PC-9 (cell line): ENCODE measurements at regions not wholly inside any gene's neighbourhood (a gene's known extent, or its start where the extent isn't known, plus 50 kb on each side); places are given as distances from the start of the nearest gene placed in this dataset.

Source experiments
- BruUV-seq: library from RNA; stranded (reverse); fragments of 400-500 nt; replicated peaks from 2 replicates; lab custom pipeline; 2021; lab: Mats Ljungman, UMichigan
- CTCF ChIA-PET: fragments of 300-600 bp; sonication (Branson Sonifier 250); formaldehyde crosslinking; loops from one replicate; lab custom pipeline; 2022; ENCODE audit warnings: antibody characterized with exemption; lab: Charles Lee
- POLR2A ChIA-PET: fragments of 300-600 bp; sonication (Branson Sonifier 250); formaldehyde crosslinking; loops from one replicate; lab custom pipeline; 2022; ENCODE audit warnings: antibody characterized with exemption; ENCODE audit not compliant: unreplicated experiment; lab: Charles Lee
- DNase-seq, 2 experiments: peaks; one replicate each; pipeline versions ENCODE4 v3.0.0 to v3.0.0-alpha.2; 2015 to 2022; ENCODE audit warnings: mixed read lengths in 1 of 2
- H2AFZ ChIP-seq: fragments of 200-600 bp; sonication (generic); 2 replicates; pipeline ENCODE4 v1.8.1; 2017; ENCODE audit warnings: antibody characterized with exemption
- H3F3A ChIP-seq: fragments of 200-600 bp; sonication (generic); 2 replicates; pipeline ENCODE4 v1.8.1; 2017; ENCODE audit warnings: antibody characterized with exemption, mild to moderate bottlenecking, low read depth; ENCODE audit not compliant: insufficient read depth
- H3K27ac ChIP-seq: fragments of 200-600 bp; sonication (generic); 2 replicates; pipeline ENCODE4 v1.6.1; 2016; ENCODE audit warnings: mixed run types
- H3K27me3 ChIP-seq: fragments of 200-600 bp; sonication (generic); 2 replicates; pipeline ENCODE4 v1.6.1; 2016; ENCODE audit warnings: low read depth, mixed run types; ENCODE audit not compliant: insufficient read depth
- H3K36me3 ChIP-seq: fragments of 200-600 bp; sonication (generic); 2 replicates; pipeline ENCODE4 v1.6.1; 2016; ENCODE audit warnings: low read depth, mixed run types
- H3K4me1 ChIP-seq: fragments of 200-600 bp; sonication (generic); replicated peaks from 2 replicates; pipeline ENCODE4 v1.6.1; 2016; ENCODE audit warnings: mixed run types; ENCODE audit not compliant: insufficient read depth
- H3K4me2 ChIP-seq: fragments of 200-600 bp; sonication (generic); 2 replicates; pipeline ENCODE4 v1.6.1; 2017; ENCODE audit warnings: mixed run types
- H3K4me3 ChIP-seq: fragments of 200-600 bp; sonication (generic); 2 replicates; pipeline ENCODE4 v1.6.1; 2016; ENCODE audit warnings: mixed run types
- H3K79me2 ChIP-seq: fragments of 200-600 bp; sonication (generic); 2 replicates; pipeline ENCODE4 v1.6.1; 2017; ENCODE audit warnings: low read depth, mixed run types
- H3K9me2 ChIP-seq: fragments of 200-600 bp; sonication (generic); 2 replicates; pipeline ENCODE4 v1.8.1; 2017; ENCODE audit warnings: mild to moderate bottlenecking; ENCODE audit not compliant: insufficient read depth
- H3K9me3 ChIP-seq: fragments of 200-600 bp; sonication (generic); 2 replicates; pipeline ENCODE4 v1.8.1; 2016; ENCODE audit warnings: low read depth; ENCODE audit not compliant: insufficient read depth
- H4K20me1 ChIP-seq: fragments of 200-600 bp; sonication (generic); 2 replicates; pipeline ENCODE4 v1.8.1; 2017; ENCODE audit not compliant: insufficient read depth
- EZH2 ChIP-seq: fragments of 200-600 bp; sonication (generic); IDR thresholded peaks from 2 replicates; pipeline ENCODE4 v1.8.0; 2017; ENCODE audit warnings: antibody characterized with exemption, low read depth
- intact Hi-C: fragments of 100-400 bp; cut with micrococcal nuclease; formaldehyde crosslinking; loops from one replicate; pipeline ENCODE4 v1.10.0; 2022; ENCODE audit not compliant: unreplicated experiment
- TF ChIP-seq, protein P1 (sequence below): fragments of 200-600 bp; sonication (generic); conservative IDR thresholded peaks from 2 replicates; pipeline ENCODE4 v1.6.1; 2017; ENCODE audit warnings: mixed run types, antibody characterized with exemption, mild to moderate bottlenecking, moderate library complexity

DNA sequence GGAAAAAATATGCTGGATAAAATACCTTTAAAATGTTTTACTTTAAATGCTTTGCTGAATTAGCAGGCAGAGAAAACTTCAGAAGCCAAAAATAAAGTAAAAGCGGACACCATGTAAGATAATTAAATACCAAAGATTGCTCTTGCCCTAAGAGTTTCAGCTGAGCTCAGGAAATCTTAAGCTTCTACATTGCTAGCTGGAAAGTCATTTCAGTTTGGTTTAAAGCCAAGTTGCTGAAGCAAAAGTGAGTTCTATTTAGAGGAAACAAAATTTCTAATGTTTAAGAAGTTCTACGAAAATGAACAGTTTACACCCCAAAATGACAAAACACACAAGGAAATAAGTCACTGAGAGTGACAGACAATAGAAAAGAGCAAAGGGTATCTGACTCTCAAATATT lies 310.0 kb downstream of the ADAMTS20 start:
- H3K4me3 ChIP-seq, result no peak overlapping the region
- no peaks in the 10 kb centered on the region for H3K79me2 ChIP-seq
- BruUV-seq, result no TSS peak
- H3K27ac ChIP-seq, result no peak overlapping the region
- no peaks in the 10 kb centered on the region for H3K4me1 ChIP-seq
- H3K36me3 ChIP-seq, result no peaks in the 10 kb centered on the region
- CTCF ChIA-PET, result no interaction called here
- POLR2A ChIA-PET, result no interaction called here
- H3K27me3 ChIP-seq, result no peaks in the 10 kb centered on the region
- no peaks in the 10 kb centered on the region for H3K9me3 ChIP-seq
- no peaks in the 10 kb centered on the region; the same call in 1 of the 2 replicates for H3K9me2 ChIP-seq
- TF ChIP-seq EZH2, result no peak
- TF ChIP-seq, protein P1, sequence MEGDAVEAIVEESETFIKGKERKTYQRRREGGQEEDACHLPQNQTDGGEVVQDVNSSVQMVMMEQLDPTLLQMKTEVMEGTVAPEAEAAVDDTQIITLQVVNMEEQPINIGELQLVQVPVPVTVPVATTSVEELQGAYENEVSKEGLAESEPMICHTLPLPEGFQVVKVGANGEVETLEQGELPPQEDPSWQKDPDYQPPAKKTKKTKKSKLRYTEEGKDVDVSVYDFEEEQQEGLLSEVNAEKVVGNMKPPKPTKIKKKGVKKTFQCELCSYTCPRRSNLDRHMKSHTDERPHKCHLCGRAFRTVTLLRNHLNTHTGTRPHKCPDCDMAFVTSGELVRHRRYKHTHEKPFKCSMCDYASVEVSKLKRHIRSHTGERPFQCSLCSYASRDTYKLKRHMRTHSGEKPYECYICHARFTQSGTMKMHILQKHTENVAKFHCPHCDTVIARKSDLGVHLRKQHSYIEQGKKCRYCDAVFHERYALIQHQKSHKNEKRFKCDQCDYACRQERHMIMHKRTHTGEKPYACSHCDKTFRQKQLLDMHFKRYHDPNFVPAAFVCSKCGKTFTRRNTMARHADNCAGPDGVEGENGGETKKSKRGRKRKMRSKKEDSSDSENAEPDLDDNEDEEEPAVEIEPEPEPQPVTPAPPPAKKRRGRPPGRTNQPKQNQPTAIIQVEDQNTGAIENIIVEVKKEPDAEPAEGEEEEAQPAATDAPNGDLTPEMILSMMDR, result no peak
- no peak overlapping the region for H2AFZ ChIP-seq
- no peaks in the 10 kb centered on the region for H4K20me1 ChIP-seq
- intact Hi-C loops, result no loop called here
- H3F3A ChIP-seq, result no peaks in the 10 kb centered on the region
- DNase-seq, result no peak
- no peak overlapping the region for H3K4me2 ChIP-seq

DNA sequence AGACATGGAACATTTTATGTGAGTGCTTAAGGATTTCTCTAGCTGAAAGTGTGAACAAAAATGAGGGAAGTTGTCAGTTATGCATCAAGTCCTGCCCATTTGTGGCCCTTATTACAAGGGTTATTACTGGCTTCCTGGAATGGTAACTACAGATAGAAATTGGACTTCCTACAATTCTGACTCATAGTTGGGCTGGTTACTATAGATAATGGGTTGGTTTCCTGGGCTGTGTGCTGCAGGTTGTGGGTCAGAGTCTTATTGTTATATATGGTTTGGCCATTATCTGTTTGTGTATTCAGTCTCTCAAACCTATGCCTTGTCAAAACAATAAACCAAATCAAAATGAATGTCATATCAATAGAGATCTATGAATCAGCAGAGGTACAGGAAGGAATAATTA lies 313.7 kb downstream of the ADAMTS20 start:
- POLR2A ChIA-PET, result no interaction called here
- TF ChIP-seq, protein P1, result no peak
- TF ChIP-seq EZH2, result no peak

DNA sequence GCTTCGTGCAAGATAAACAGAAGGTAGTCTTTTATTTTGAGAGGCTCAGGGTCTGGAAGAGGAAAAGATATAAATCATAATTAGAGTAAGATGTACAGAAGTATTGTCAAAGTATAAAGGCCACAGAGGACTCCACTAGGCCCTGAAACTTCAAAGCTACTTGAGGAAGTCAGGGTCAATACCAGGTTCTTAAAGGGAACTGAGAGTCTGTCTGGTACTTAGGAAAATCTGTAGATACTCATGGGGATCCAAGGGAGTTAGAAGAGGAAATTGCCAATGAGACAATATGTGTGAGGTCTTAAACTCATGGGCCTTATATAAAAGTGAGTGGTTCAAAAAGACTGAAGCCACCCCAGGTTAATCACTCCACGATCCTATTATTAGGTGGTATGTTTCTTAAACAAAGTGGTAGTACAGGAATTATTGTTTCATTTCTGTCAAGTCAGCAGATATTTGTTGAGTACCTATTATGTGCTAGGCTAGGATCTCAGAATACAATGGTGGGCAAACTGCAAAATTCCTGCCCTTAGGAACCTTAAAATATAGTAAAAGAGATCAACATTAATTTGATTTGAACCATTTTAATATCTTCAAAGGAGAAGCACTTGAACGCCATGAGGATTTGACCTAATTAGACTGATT lies 314.6 kb downstream of the ADAMTS20 start:
- H3K27me3 ChIP-seq, result no peaks in the 10 kb centered on the region
- no peaks in the 10 kb centered on the region for H3K9me3 ChIP-seq
- no peaks in the 10 kb centered on the region for H3K9me2 ChIP-seq
- no peaks in the 10 kb centered on the region for H3F3A ChIP-seq
- H3K4me3 ChIP-seq, result no peak overlapping the region
- POLR2A ChIA-PET, result no interaction called here
- no peaks in the 10 kb centered on the region for H3K4me1 ChIP-seq
- H3K79me2 ChIP-seq, result no peaks in the 10 kb centered on the region
- H4K20me1 ChIP-seq, result no peaks in the 10 kb centered on the region
- no peak for DNase-seq
- no peak overlapping the region for H3K4me2 ChIP-seq
- H3K36me3 ChIP-seq, result no peaks in the 10 kb centered on the region
- CTCF ChIA-PET, result no interaction called here
- TF ChIP-seq, protein P1, result no peak
- no peak for TF ChIP-seq EZH2
- no TSS peak for BruUV-seq
- intact Hi-C loops, result no loop called here
- no peak overlapping the region for H2AFZ ChIP-seq
- H3K27ac ChIP-seq, result no peak overlapping the region

More for the DNA sequence above, 313.7 kb downstream of the ADAMTS20 start:
- Histone ChIP-seq H3K4me1 (no peaks in the 10 kb centered on the region), H3K4me2 (no peak overlapping the region), H3K27me3 (no peaks in the 10 kb centered on the region), H3K9me3 (no peaks in the 10 kb centered on the region), H3K27ac (no peak overlapping the region), H3K4me3 (no peak overlapping the region), H3K9me2 (no peaks in the 10 kb centered on the region), H4K20me1 (no peaks in the 10 kb centered on the region), H3F3A (no peaks in the 10 kb centered on the region), H2AFZ (no peak overlapping the region), H3K79me2 (no peaks in the 10 kb centered on the region), H3K36me3 (no peaks in the 10 kb centered on the region)
- no TSS peak for BruUV-seq
- CTCF ChIA-PET, result no interaction called here
- intact Hi-C loops, result no loop called here
- no peak for DNase-seq
